ENCODE measurements at regions not wholly inside any gene's neighbourhood (a gene's known extent, or its start where the extent isn't known, plus 50 kb on each side); places are given as distances from the start of the nearest gene placed in this dataset.

GRCh38 chr10:35882422-35883150 lies 240.5 kb upstream of the FZD8 start:
- DNase-seq (ENCODE audit: low spot score) = no peak
- Mint-ChIP-seq H3K4me3 (ENCODE audit: unreplicated experiment) (no peak overlapping the region), H3K4me1 (ENCODE audit: unreplicated experiment) (peaks cover 5% of the 10 kb centered on the region), H3K9me3 (ENCODE audit: unreplicated experiment) (no peaks in the 10 kb centered on the region), H3K27ac (ENCODE audit: unreplicated experiment) (no peak overlapping the region), H3K27me3 (ENCODE audit: unreplicated experiment) (no peaks in the 10 kb centered on the region), H3K36me3 (ENCODE audit: low read depth, unreplicated experiment) (peaks cover under 1% of the 10 kb centered on the region)
- no peak for TF ChIP-seq CTCF (IDR thresholded peaks at IDR 0.05; ENCODE audit: unreplicated experiment)

GRCh38 chr10:35881320-35881719 lies 239.2 kb upstream of the FZD8 start:
- Mint-ChIP-seq H3K36me3 (ENCODE audit: low read depth, unreplicated experiment) (no peaks in the 10 kb centered on the region), H3K27ac (ENCODE audit: unreplicated experiment) (no peak overlapping the region)
- no peak for DNase-seq (ENCODE audit: low spot score)

GRCh38 chr10:35876248-35876647 lies 234.2 kb upstream of the FZD8 start:
- peaks cover 3% of the 10 kb centered on the region for H3K27me3 Mint-ChIP-seq (ENCODE audit: unreplicated experiment)
- no peaks in the 10 kb centered on the region for H3K9me3 Mint-ChIP-seq (ENCODE audit: unreplicated experiment)
- H3K4me3 Mint-ChIP-seq (ENCODE audit: unreplicated experiment) = no peak overlapping the region
- H3K36me3 Mint-ChIP-seq (ENCODE audit: low read depth, unreplicated experiment) = no peaks in the 10 kb centered on the region
- no peak overlapping the region for H3K27ac Mint-ChIP-seq (ENCODE audit: unreplicated experiment)
- no peak for DNase-seq (ENCODE audit: low spot score)
- H3K4me1 Mint-ChIP-seq (ENCODE audit: unreplicated experiment) = peaks cover 27% of the 10 kb centered on the region
- TF ChIP-seq CTCF (IDR thresholded peaks at IDR 0.05; ENCODE audit: unreplicated experiment) = no peak

More at GRCh38 chr10:35881320-35881719, 239.2 kb upstream of the FZD8 start:
- no peaks in the 10 kb centered on the region for H3K9me3 Mint-ChIP-seq (ENCODE audit: unreplicated experiment)
- no peak overlapping the region for H3K4me3 Mint-ChIP-seq (ENCODE audit: unreplicated experiment)
- H3K27me3 Mint-ChIP-seq (ENCODE audit: unreplicated experiment) = no peaks in the 10 kb centered on the region
- no peak for TF ChIP-seq CTCF (IDR thresholded peaks at IDR 0.05; ENCODE audit: unreplicated experiment)
- peaks cover 5% of the 10 kb centered on the region for H3K4me1 Mint-ChIP-seq (ENCODE audit: unreplicated experiment)

- Mint-ChIP-seq H3K27me3 (ENCODE audit: unreplicated experiment) (peaks cover 3% of the 10 kb centered on the region), H3K36me3 (ENCODE audit: low read depth, unreplicated experiment) (no peaks in the 10 kb centered on the region), H3K27ac (ENCODE audit: unreplicated experiment) (no peak overlapping the region), H3K9me3 (ENCODE audit: unreplicated experiment) (no peaks in the 10 kb centered on the region), H3K4me3 (ENCODE audit: unreplicated experiment) (no peak overlapping the region), H3K4me1 (ENCODE audit: unreplicated experiment) (peaks cover 38% of the 10 kb centered on the region)
- DNase-seq (ENCODE audit: low spot score) = no peak
- no peak for TF ChIP-seq CTCF (IDR thresholded peaks at IDR 0.05; ENCODE audit: unreplicated experiment)
Observed at GRCh38 chr10:35875016-35875676, 233.1 kb upstream of the FZD8 start.

Measured in endothelial cell (in vitro differentiated cells).